H1 (cell line): ENCODE measurements at regions not wholly inside any gene's neighbourhood (a gene's known extent, or its start where the extent isn't known, plus 50 kb on each side); places are given as distances from the start of the nearest gene placed in this dataset.

ENCODE experiments used
- CTCF ChIP-seq, 3 experiments: IDR thresholded peaks; 1 replicate in 2 of 3; 2 replicates in 1 of 3; pipeline versions ENCODE4 v1.5.1 to v1.6.1; 2011; ENCODE audit warnings: low read length in 3 of 3, mild to moderate bottlenecking in 3 of 3, inconsistent platforms in 2 of 3, low read depth in 1 of 3, moderate library complexity in 1 of 3; ENCODE audit not compliant: insufficient read depth in 1 of 3; ENCODE audit errors: control extremely low read depth in 1 of 3
- JUND ChIP-seq: IDR thresholded peaks from 2 replicates; pipeline ENCODE4 v1.6.1; 2011; ENCODE audit warnings: mild to moderate bottlenecking, improper control_type of control experiment, low read length
- POLR2AphosphoS5 ChIP-seq: IDR thresholded peaks from 2 replicates; pipeline ENCODE4 v1.6.1; 2011; ENCODE audit warnings: low read depth, low read length

DNA sequence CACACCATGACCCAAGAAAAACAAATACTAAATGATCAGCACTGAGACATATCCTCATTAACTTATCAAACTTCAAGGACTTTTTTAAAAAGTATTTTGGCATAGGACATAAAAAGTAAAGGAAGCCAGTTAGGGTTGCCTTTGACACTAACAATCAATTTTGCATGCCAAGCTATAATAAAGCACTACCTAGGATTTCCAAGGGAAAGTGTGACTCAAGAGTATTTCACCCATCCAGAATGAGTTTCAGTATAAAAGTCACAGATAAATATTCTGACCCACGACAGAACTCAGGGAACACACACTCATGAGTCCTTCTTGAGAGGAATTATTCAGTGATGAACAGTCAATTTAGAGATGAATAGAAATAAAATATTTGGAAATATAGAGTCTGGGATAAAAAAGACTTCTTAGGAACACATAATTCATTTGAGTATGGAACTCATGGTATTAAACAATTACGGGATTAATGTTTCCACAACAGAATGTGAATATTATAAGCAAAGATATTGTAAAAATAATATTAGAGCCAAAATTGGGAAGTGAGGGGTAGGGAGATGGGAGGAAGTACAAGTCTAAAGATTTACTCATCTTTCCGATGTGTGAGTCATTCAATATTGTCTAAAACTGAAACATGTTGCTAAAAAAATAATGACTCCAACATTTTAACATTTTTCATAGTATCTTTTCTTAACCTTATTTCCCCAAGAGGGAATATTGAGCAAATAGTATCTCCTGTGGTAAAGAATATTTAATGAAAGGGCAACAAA is 143.5 kb upstream of the LNX1 start:
- TF ChIP-seq POLR2AphosphoS5 = no peak
- no peak for TF ChIP-seq CTCF (IDR thresholded peaks at IDR 0.05; ENCODE audit: control extremely low read depth in 1 of 3, insufficient read depth in 1 of 3, low read depth in 1 of 3, low read length in 3 of 3)
- no peak for TF ChIP-seq JUND
